GM19025 (cell line): ENCODE measurements at regions not wholly inside any gene's neighbourhood (a gene's known extent, or its start where the extent isn't known, plus 50 kb on each side); places are given as distances from the start of the nearest gene placed in this dataset.

Source experiments
- ATAC-seq: cut with Tn5 transposase; IDR thresholded peaks from one replicate; pipeline ENCODE4 v1.9.1; 2021; ENCODE audit warnings: mild to moderate bottlenecking, low read depth, moderate library complexity; ENCODE audit not compliant: unreplicated experiment

- no peak for ATAC-seq
Measured at GRCh38 chr20:6831461-6831860, 64.0 kb downstream of the BMP2 start.

DNA sequence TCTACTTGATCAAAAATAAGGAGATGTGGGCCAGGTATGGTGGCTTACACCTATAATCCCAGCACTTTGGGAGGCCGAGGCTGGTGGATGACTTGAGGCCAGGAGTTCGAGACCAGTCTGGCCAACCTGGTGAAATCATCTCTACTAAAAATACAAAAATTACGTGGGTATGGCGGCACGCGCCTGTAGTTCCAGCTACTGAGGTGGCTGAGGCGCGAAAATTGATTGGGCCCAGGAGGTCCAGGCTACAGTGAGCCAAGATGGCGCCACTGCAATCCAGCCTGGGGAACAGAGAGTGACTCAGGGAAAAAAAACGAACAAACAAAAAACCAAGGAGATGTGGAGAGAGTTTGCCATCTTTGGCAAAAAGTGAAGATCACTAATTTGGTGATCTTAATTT is 65.3 kb downstream of the BMP2 start:
- ATAC-seq = no peak

- ATAC-seq = no peak
Measured at GRCh38 chr20:6835609-6836008, 68.1 kb downstream of the BMP2 start.

DNA sequence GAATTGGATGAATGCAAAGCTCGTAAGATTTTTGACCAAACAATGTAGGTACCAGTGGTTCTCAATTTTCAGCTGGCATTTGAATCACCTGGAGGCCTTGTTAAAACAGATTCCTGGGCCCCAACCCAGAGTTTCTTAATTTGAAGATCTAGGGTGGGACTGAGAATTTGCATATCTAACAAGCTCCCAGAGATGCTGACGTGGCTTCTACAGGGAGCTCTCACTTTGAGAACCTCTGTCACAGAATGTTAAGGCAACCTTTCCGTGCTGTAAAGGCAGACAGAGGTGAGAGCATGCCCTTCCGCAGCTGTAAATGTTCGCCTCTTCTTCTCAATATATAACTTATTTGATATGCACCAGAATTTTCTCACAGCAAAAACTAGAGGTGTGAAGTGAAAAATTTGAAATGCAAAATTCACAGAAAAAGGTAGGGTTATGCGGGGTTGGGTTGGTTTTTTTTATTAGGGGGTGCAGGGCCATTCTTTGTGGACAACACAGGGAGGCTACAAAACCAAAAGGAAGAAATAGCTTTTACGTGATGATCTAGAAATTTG is 69.4 kb downstream of the BMP2 start:
- no peak for ATAC-seq

DNA sequence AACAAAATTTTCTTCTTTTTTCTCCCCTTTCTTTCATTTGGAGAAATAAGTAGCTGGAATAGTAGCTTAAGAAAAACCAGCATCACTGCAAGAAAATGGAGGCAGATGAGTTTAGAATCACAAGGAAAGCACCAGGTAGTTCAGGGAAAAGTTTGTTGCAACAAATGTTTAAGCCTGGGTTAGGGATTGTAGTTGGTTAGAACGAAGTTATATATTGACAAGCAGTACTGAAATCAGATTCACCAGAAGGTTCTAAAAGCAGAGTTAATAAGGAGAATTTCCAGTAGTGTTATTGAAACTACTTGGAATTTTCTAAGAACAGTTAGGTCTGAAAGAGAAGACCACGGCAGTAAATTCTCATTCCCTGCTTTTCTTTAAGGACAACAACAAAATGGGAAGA is 70.2 kb downstream of the BMP2 start:
- no peak for ATAC-seq

- ATAC-seq = peak; percentile 67
Measured at GRCh38 chr20:6838181-6838826, 70.8 kb downstream of the BMP2 start.

DNA sequence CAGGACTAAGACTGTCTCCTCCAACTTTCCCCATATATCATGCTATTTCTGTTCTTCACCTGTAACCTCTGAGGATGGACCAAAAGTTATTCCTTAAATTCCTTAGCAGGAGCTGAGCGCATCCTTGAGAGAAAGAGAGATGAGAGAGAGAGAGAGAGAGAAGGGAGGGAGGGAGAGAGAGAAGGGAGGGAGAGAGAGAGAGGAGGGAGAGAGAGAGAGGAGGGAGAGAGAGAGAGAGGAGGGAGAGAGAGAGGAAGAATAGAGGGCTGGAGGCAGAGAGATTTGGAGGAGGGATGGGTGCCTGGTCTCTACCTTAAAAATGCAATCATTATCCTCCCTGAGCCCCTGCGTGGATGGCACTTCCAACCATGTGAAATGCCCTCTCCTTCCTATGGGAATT is 73.6 kb downstream of the BMP2 start:
- ATAC-seq = no peak

- no peak for ATAC-seq
Measured at GRCh38 chr20:6845141-6845540, 77.7 kb downstream of the BMP2 start.

GRCh38 chr20:6848041-6848440 is 80.6 kb downstream of the BMP2 start:
- no peak for ATAC-seq

- no peak for ATAC-seq
Measured at GRCh38 chr20:6848992-6849391, 81.5 kb downstream of the BMP2 start.

GRCh38 chr20:6851136-6851535 is 83.7 kb downstream of the BMP2 start:
- ATAC-seq = no peak

DNA sequence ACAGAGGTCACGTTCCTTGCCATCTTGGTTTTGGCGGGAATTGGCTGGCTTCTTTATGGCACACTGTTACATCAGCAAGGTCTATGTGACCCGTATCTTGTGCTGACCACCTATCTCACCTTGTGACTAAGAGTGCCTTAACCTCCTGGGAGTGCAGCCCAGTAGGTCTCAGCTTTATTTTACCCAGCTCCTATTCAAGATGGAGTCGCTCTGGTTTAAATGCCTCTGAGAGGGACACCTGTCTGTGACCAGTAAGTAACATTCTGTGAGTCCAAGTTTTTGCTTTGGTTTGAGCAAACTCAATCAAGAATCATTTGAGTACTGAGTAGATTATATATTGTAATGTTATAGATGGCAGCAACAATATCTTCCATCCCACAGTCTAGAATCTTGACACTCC is 85.0 kb downstream of the BMP2 start:
- ATAC-seq = no peak

GRCh38 chr20:6855104-6855503 is 87.6 kb downstream of the BMP2 start:
- ATAC-seq = no peak

DNA sequence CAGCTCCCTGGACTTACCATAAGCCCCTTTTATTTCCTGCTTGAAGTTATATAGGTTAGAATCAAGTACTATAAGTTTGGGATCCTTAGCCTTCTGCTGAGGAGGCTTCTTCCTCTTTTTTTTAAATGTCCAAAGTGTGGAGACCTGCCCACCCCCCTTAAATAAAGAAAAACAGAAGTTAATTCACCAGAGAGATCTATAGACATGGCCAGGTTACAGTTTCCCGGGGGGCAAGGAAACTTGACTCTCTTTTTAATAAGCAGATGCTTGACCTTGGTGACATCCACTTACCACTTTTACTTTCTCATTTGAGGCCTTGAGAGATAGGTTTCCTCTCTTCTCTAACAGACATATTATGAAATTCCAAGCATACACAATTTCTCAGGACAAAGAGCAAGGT is 88.3 kb downstream of the BMP2 start:
- no peak for ATAC-seq

DNA sequence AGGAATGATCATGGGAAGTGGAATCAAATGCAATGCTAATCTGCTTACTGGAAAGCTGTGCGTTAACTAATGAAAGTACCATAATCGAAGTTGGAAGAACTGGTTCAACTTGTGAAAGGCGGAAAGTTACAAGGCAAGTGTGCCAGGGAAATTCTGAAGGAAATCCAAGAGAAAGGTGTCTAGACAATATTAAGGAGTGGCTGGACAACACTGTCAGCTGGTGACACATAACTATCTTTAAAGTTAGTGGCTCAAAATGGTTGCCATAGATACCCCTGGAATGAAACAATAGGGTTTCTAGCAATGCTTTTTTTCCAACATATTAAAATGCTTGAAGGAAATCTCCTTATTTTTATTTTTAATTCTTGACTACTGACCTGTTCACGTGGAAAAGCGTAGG is 90.4 kb downstream of the BMP2 start:
- ATAC-seq = no peak

DNA sequence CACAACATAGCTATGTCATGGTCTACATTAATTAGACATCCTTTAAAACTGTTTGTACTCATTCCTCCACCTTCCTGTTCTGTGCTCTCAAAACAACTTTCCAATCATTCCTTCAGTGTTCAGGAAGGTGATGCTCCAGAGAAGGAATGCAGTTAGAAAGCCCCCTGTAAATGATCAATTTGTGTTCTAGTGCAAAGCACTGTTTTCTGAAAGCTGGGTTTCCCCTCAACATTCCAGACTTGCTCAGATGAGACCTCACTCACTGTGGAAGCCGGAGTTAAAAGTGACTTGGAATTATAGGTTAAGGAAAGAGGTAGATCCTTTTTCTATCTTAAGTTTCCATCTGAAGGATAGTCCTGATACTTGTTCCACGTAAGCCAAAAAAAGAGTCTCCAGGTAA is 95.9 kb downstream of the BMP2 start:
- no peak for ATAC-seq

GRCh38 chr20:6863798-6864201 is 96.3 kb downstream of the BMP2 start:
- no peak for ATAC-seq

DNA sequence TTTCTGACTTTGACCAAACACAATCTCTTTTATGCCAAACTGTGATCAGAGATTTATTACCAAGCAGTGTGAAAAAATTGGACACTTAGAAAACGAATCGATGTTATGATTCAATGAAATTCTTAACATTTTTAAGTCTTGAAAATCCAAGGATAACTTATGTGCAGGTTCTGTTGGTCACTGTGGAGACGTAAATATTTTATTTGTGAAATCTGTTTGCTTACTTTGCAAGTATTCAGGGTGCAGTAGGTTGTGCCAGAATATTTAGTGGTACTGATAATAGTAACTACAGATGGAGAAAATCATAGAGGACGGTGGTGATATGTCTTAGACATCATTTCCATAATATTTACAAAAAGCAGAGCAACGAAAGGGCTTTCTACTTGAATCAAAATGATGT is 97.3 kb downstream of the BMP2 start:
- ATAC-seq = no peak

DNA sequence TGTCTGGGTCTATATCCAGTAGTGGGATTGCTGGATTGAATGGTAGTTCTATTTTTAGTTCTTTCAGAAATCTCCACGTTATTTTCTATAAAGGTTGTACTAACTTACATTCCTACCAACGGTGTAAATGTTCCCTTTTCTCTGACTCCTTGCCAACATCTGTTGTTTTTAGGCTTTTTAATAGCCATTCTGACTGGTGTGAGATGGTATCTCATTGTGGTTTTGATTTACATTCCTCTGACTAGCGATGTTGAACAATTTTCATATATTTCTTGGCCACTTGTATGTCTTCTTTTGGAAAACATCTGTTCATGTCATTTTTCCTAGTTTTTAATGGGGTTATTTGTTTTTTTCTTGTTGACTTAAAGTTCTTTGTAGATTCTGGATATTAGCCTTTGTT is 99.3 kb downstream of the BMP2 start:
- no peak for ATAC-seq

- ATAC-seq = no peak
Measured at GRCh38 chr20:6868861-6869260, 101.4 kb downstream of the BMP2 start.

- no peak for ATAC-seq
Measured at GRCh38 chr20:6870559-6870958, 103.1 kb downstream of the BMP2 start.

DNA sequence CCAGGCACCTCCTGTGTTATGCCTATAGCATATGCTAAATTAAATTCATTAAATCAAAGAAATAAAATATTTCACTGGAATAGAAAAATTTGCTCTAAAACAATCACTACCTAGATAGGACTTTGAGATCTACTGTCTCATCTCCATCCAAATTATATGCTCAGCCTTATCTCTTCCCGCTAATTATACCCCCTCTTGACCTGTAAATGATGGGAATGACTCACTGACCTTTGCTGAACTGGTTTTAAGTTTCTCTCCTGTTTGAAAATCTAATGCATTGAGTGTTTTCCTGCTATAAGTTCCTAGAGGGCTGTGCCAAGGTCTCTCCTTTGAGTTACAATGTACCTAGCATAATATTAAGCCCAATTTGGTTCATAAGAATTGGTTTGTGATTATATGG is 110.1 kb downstream of the BMP2 start:
- ATAC-seq = no peak
